ENCODE measurements at regions not wholly inside any gene's neighbourhood (a gene's known extent, or its start where the extent isn't known, plus 50 kb on each side); places are given as distances from the start of the nearest gene placed in this dataset.

GRCh38 chr9:126095546-126096190 lies 231.0 kb upstream of the MVB12B start:
- no peak for DNase-seq

GRCh38 chr9:126096340-126096739 lies 230.3 kb upstream of the MVB12B start:
- no peak for DNase-seq

- DNase-seq: no peak
These were observed 228.9 kb upstream of the MVB12B start for GRCh38 chr9:126097679-126098078.

GRCh38 chr9:126106404-126106803 lies 220.2 kb upstream of the MVB12B start:
- no peak for DNase-seq

GRCh38 chr9:126107693-126108092 lies 218.9 kb upstream of the MVB12B start:
- DNase-seq: no peak

GRCh38 chr9:126108240-126108639 lies 218.4 kb upstream of the MVB12B start:
- no peak for DNase-seq

- no peak for DNase-seq
These were observed 217.1 kb upstream of the MVB12B start for GRCh38 chr9:126109575-126109974.

- DNase-seq: no peak
These were observed 215.1 kb upstream of the MVB12B start for GRCh38 chr9:126111556-126111955.

GRCh38 chr9:126112135-126112720 lies 214.4 kb upstream of the MVB12B start:
- DNase-seq: no peak

- no peak for DNase-seq
These were observed 213.5 kb upstream of the MVB12B start for GRCh38 chr9:126113176-126113575.

GRCh38 chr9:126113756-126114408 lies 212.7 kb upstream of the MVB12B start:
- no peak for DNase-seq

GRCh38 chr9:126114409-126114760 lies 212.2 kb upstream of the MVB12B start:
- DNase-seq: no peak

- DNase-seq: no peak
These were observed 211.7 kb upstream of the MVB12B start for GRCh38 chr9:126114850-126115460.

GRCh38 chr9:126116351-126117157 lies 210.1 kb upstream of the MVB12B start:
- DNase-seq: no peak

GRCh38 chr9:126117158-126117425 lies 209.5 kb upstream of the MVB12B start:
- no peak for DNase-seq

GRCh38 chr9:126117631-126118030 lies 209.0 kb upstream of the MVB12B start:
- DNase-seq: no peak

- no peak for DNase-seq
These were observed 206.9 kb upstream of the MVB12B start for GRCh38 chr9:126119731-126120130.

GRCh38 chr9:126122901-126123616 lies 203.6 kb upstream of the MVB12B start:
- no peak for DNase-seq

- no peak for DNase-seq
These were observed 202.7 kb upstream of the MVB12B start for GRCh38 chr9:126123927-126124326.

GRCh38 chr9:126125177-126125576 lies 201.5 kb upstream of the MVB12B start:
- DNase-seq: no peak

GRCh38 chr9:126125577-126125976 lies 201.1 kb upstream of the MVB12B start:
- DNase-seq: no peak

- no peak for DNase-seq
These were observed 200.6 kb upstream of the MVB12B start for GRCh38 chr9:126125992-126126409.

GRCh38 chr9:126126807-126127206 lies 199.8 kb upstream of the MVB12B start:
- DNase-seq: no peak

Data from NCI-H1436 (cell line).